Erythroblast (primary cell): ENCODE measurements at regions not wholly inside any gene's neighbourhood (a gene's known extent, or its start where the extent isn't known, plus 50 kb on each side); places are given as distances from the start of the nearest gene placed in this dataset.

Source experiments
- GATA1 ChIP-seq: IDR thresholded peaks from 2 replicates; pipeline ENCODE4 v1.6.1; 2011; ENCODE audit warnings: low read depth, mild to moderate bottlenecking, control low read depth, low read length, moderate library complexity
- POLR2A ChIP-seq: IDR thresholded peaks from 2 replicates; pipeline ENCODE4 v1.6.1; 2011; ENCODE audit warnings: mild to moderate bottlenecking, low read length

DNA sequence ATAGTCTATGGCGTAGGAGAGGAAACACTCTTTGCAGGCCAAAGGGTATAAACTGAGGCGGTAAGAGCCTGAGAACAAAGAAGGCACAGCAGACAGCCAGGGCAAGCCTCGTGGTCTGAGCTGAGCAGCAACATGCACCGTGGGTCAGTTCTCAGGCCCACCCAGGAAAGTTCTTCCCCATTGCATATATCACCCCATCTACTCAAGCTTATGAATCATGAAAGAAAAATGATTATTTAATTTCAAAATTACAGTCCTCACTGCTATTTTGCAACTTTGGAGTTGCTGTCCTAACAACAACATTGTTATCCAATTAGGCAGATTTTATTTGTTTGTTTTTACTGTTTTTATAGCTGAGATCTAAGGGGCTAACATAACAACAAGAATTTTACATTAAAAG lies 54.7 kb upstream of the RIOK3 start:
- no peak for TF ChIP-seq POLR2A
- no peak for TF ChIP-seq GATA1
